ENCODE measurements at regions not wholly inside any gene's neighbourhood (a gene's known extent, or its start where the extent isn't known, plus 50 kb on each side); places are given as distances from the start of the nearest gene placed in this dataset.

DNA sequence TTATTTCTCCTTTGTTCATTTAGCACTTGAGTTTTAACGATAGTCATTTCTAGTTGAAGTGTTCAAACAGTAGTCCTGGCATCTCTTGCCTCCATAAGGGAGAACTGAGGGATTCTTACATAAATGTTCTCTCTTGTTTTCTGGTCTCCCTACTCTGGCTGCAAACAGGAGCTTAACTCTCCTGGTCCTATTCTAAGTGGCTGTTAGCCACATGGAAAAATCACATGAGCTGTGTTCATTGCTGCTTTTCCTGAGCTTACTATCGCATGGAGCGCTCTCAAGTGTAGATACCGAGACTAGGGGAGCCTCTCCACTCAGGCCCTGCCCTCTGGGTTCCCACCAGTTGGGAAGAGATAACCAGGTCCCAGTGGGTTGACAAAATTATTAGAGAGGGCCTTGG, 403.1 kb upstream of the TPM1 start:
- TF ChIP-seq, protein P1, sequence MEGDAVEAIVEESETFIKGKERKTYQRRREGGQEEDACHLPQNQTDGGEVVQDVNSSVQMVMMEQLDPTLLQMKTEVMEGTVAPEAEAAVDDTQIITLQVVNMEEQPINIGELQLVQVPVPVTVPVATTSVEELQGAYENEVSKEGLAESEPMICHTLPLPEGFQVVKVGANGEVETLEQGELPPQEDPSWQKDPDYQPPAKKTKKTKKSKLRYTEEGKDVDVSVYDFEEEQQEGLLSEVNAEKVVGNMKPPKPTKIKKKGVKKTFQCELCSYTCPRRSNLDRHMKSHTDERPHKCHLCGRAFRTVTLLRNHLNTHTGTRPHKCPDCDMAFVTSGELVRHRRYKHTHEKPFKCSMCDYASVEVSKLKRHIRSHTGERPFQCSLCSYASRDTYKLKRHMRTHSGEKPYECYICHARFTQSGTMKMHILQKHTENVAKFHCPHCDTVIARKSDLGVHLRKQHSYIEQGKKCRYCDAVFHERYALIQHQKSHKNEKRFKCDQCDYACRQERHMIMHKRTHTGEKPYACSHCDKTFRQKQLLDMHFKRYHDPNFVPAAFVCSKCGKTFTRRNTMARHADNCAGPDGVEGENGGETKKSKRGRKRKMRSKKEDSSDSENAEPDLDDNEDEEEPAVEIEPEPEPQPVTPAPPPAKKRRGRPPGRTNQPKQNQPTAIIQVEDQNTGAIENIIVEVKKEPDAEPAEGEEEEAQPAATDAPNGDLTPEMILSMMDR (IDR thresholded peaks at IDR 0.05), result no peak
- no peak for TF ChIP-seq ZFX (IDR thresholded peaks at IDR 0.05; ENCODE audit: borderline replicate concordance)

All from 22Rv1 (cell line).